ENCODE measurements at regions not wholly inside any gene's neighbourhood (a gene's known extent, or its start where the extent isn't known, plus 50 kb on each side); places are given as distances from the start of the nearest gene placed in this dataset.

DNA sequence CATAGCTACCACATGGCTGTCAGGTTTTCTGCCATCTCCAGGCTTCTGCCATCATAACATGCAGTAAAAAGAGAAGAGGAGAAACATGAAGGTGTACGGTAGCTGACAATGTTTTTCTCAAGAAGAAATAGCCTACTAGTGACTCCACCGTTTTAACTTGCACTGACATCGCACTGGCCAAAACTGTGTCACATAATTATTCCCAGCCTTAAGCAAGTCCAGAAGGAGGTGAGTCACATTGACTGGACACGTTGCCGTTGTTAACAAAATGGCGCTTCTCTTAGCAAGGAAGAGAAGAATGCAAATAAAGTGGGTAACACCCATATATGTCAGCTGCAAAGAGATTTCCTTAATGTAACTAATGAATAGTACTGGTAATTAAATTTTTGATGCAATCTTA is 810.4 kb upstream of the SLC10A2 start:
- no peak for DNase-seq (ENCODE audit: low read depth in 4 of 6, low spot score in 6 of 6)
- no peak overlapping the region for H3K4me3 ChIP-seq (ENCODE audit: low read depth, low read length)
- no peaks in the 10 kb centered on the region for H3K9me3 ChIP-seq (ENCODE audit: control insufficient read depth, insufficient read depth, low read length)
- no peaks in the 10 kb centered on the region for H3K27me3 ChIP-seq (ENCODE audit: control insufficient read depth, insufficient read depth, low read length)
- H3K4me1 ChIP-seq (ENCODE audit: control insufficient read depth, insufficient read depth, low read length), result no peaks in the 10 kb centered on the region
- no peaks in the 10 kb centered on the region for H3K36me3 ChIP-seq (ENCODE audit: control insufficient read depth, insufficient read depth, low read length)
- WGBS (ENCODE audit: insufficient coverage), result 83% methylated on average over 1 of the region's 6 CpGs
- no peak overlapping the region for H3K27ac ChIP-seq (ENCODE audit: low read depth, low read length)

DNA sequence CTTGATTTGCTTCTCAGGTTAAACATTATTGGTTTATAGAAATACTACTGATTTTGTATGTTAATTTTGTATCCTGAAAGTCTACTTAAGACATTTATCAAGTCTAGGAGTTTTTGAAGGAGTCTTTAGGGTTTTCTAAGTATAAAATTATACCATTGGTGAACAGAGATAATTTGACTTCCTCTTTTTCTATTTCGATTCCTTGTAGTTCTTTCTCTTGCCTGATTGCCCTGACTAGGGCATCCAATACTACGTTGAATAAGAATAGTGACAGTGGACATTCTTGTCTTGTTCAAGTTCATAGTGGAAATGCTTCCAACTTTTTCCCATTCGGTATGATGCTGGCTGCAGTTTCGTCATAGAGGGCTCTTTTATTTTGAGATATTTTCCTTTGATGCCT is 807.5 kb upstream of the SLC10A2 start:
- 100% methylated on average over 2 of the region's 4 CpGs for WGBS (ENCODE audit: insufficient coverage)
- H3K4me1 ChIP-seq (ENCODE audit: control insufficient read depth, insufficient read depth, low read length), result no peaks in the 10 kb centered on the region

DNA sequence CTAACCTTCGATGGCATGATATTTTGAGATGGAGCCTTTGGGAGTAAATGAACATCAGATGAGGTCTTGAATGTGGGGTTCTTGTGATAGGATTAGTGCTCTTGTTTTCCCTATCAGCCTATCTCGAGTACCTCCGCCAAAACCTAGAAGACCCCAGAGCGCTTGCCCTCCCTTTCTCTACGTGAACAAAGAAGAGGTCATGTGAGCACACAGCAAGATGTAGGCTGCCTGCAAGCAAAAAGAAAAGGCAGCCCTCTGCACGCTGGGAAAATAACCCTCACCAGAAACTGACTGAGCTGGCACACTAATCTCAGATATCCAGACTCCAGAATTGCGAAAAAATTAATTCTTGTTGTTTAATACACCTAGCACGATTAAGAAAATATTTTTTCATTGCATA is 799.8 kb upstream of the SLC10A2 start:
- Histone ChIP-seq H3K27me3 (ENCODE audit: control insufficient read depth, insufficient read depth, low read length) (no peaks in the 10 kb centered on the region), H3K9me3 (ENCODE audit: control insufficient read depth, insufficient read depth, low read length) (no peaks in the 10 kb centered on the region), H3K27ac (ENCODE audit: low read depth, low read length) (no peak overlapping the region), H3K4me3 (ENCODE audit: low read depth, low read length) (no peak overlapping the region), H3K36me3 (ENCODE audit: control insufficient read depth, insufficient read depth, low read length) (no peaks in the 10 kb centered on the region), H3K4me1 (ENCODE audit: control insufficient read depth, insufficient read depth, low read length) (no peaks in the 10 kb centered on the region)
- WGBS (ENCODE audit: insufficient coverage), result 83% methylated on average over 4 of the region's 8 CpGs
- peak in 2 of 6 donors; percentile 14 to 31 for DNase-seq (ENCODE audit: low read depth in 4 of 6, low spot score in 6 of 6)

More for the DNA sequence above, 807.5 kb upstream of the SLC10A2 start:
- H3K9me3 ChIP-seq (ENCODE audit: control insufficient read depth, insufficient read depth, low read length), result peaks cover 3% of the 10 kb centered on the region
- no peaks in the 10 kb centered on the region for H3K36me3 ChIP-seq (ENCODE audit: control insufficient read depth, insufficient read depth, low read length)
- no peak for DNase-seq (ENCODE audit: low read depth in 4 of 6, low spot score in 6 of 6)
- no peak overlapping the region for H3K27ac ChIP-seq (ENCODE audit: low read depth, low read length)
- H3K4me3 ChIP-seq (ENCODE audit: low read depth, low read length), result no peak overlapping the region
- no peaks in the 10 kb centered on the region for H3K27me3 ChIP-seq (ENCODE audit: control insufficient read depth, insufficient read depth, low read length)

DNA sequence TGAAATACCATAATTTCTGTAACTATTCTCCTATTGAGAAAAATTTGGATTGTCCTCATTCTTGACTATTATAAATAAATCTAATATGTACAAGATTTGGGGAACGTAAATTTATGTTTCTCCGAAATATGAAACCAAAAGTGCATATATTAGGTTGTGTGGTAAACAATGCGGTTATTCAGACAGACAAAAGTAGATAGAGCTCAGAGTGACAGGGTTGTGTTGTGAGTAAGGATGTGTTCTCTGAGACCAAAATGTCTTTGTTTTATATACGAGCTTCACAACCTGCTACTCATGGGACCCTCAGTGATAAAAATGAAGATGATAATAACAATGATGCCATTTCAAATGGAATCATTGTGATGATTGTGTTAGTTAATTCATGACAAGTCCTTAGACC is 796.3 kb upstream of the SLC10A2 start:
- no peaks in the 10 kb centered on the region for H3K36me3 ChIP-seq (ENCODE audit: control insufficient read depth, insufficient read depth, low read length)
- H3K4me3 ChIP-seq (ENCODE audit: low read depth, low read length), result no peak overlapping the region
- no peak for DNase-seq (ENCODE audit: low read depth in 4 of 6, low spot score in 6 of 6)
- no peaks in the 10 kb centered on the region for H3K27me3 ChIP-seq (ENCODE audit: control insufficient read depth, insufficient read depth, low read length)
- H3K27ac ChIP-seq (ENCODE audit: low read depth, low read length), result no peak overlapping the region
- no peaks in the 10 kb centered on the region for H3K9me3 ChIP-seq (ENCODE audit: control insufficient read depth, insufficient read depth, low read length)
- H3K4me1 ChIP-seq (ENCODE audit: control insufficient read depth, insufficient read depth, low read length), result no peaks in the 10 kb centered on the region
- 100% methylated on average over 2 of the region's 4 CpGs for WGBS (ENCODE audit: insufficient coverage)

DNA sequence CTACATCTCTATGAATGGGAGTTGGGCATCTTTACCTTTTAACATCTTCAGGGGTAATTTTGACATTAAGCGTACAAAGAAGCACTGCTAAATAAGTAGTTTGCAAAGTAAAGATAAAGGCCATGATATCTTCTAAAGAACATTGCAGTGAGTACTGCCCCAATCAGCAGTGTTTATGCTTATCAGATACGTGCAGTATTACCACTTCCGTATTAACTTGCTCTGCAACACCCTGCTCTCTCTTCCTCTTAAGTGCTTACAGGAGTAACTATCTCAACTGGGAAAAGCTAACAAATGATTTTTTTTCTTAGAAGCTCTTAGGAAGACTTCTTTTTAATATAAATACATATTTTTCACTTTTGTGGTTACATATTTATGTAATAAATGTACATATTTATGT is 793.7 kb upstream of the SLC10A2 start:
- no peak for DNase-seq (ENCODE audit: low read depth in 4 of 6, low spot score in 6 of 6)
- Histone ChIP-seq H3K4me1 (ENCODE audit: control insufficient read depth, insufficient read depth, low read length) (no peaks in the 10 kb centered on the region), H3K27ac (ENCODE audit: low read depth, low read length) (no peak overlapping the region), H3K4me3 (ENCODE audit: low read depth, low read length) (no peak overlapping the region), H3K36me3 (ENCODE audit: control insufficient read depth, insufficient read depth, low read length) (no peaks in the 10 kb centered on the region), H3K27me3 (ENCODE audit: control insufficient read depth, insufficient read depth, low read length) (no peaks in the 10 kb centered on the region), H3K9me3 (ENCODE audit: control insufficient read depth, insufficient read depth, low read length) (no peaks in the 10 kb centered on the region)
- WGBS (ENCODE audit: insufficient coverage), result 100% methylated on average over 2 of the region's 3 CpGs

DNA sequence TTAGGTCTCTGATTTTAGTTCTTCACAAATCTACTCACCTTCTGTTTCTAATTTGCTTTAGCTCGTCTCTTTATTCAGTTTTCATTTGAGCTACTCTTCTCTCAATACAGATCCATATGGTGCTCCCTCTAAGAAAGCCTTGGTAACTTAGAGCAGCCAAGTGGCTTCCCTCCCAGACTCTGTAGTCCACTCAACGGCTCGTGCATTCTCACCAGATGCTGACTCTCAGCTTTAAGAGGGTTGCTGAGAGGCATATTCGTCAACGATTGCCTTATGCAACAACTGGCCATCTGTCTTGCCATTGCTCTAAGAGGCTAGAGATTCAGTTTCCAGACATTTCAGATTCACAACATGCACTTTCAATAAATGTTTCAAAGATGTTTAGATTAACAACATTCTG is 785.8 kb upstream of the SLC10A2 start:
- H3K27ac ChIP-seq (ENCODE audit: low read depth, low read length), result no peak overlapping the region
- H3K9me3 ChIP-seq (ENCODE audit: control insufficient read depth, insufficient read depth, low read length), result no peaks in the 10 kb centered on the region
- H3K27me3 ChIP-seq (ENCODE audit: control insufficient read depth, insufficient read depth, low read length), result no peaks in the 10 kb centered on the region
- WGBS (ENCODE audit: insufficient coverage), result 72% methylated on average over 3 of the region's 5 CpGs
- no peaks in the 10 kb centered on the region for H3K4me1 ChIP-seq (ENCODE audit: control insufficient read depth, insufficient read depth, low read length)
- peak in 2 of 6 donors; percentile 10 to 80 for DNase-seq (ENCODE audit: low read depth in 4 of 6, low spot score in 6 of 6)
- no peaks in the 10 kb centered on the region for H3K36me3 ChIP-seq (ENCODE audit: control insufficient read depth, insufficient read depth, low read length)
- no peak overlapping the region for H3K4me3 ChIP-seq (ENCODE audit: low read depth, low read length)

DNA sequence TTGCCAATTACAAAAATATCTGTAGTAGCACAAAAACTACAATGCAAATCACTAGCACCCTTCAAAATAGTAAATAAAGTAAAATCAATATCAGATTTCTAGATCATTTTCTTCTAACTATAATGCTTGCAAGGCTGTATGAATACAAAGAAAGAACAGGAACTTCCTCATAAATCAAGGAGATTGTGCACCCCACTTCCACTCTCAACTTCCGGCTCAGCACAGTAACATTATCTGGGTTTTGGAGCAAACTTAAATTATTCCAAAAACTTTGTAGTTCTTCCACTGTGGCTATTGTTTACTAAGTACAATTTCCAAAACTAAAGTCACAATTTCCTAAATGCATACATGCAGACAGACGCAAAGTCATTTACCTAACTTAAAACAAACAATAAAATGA is 778.3 kb upstream of the SLC10A2 start:
- no peaks in the 10 kb centered on the region for H3K36me3 ChIP-seq (ENCODE audit: control insufficient read depth, insufficient read depth, low read length)
- no peak for DNase-seq (ENCODE audit: low read depth in 4 of 6, low spot score in 6 of 6)
- no peaks in the 10 kb centered on the region for H3K9me3 ChIP-seq (ENCODE audit: control insufficient read depth, insufficient read depth, low read length)
- H3K4me3 ChIP-seq (ENCODE audit: low read depth, low read length), result no peak overlapping the region
- H3K27ac ChIP-seq (ENCODE audit: low read depth, low read length), result no peak overlapping the region
- no CpG with 5 or more reads among the region's 2 CpGs for WGBS (ENCODE audit: insufficient coverage)
- no peaks in the 10 kb centered on the region for H3K27me3 ChIP-seq (ENCODE audit: control insufficient read depth, insufficient read depth, low read length)
- no peaks in the 10 kb centered on the region for H3K4me1 ChIP-seq (ENCODE audit: control insufficient read depth, insufficient read depth, low read length)

DNA sequence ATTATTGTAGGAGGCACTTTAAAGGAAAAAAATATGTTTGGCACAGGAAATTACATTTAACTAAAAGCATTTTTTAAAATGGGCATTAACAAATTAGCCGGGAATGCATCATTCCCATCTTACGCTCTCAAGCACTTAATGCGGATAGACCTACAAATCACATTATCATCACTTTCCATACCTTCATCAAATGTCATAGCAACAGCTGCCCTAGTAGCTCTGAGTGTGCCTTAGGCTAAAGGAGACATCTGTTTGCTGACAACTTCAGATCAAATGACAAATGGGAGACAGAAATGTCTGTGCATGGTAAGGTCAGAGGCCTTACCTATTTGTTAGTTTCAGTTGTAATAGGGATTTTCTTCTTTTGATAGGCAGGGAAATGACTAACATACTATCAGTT is 773.2 kb upstream of the SLC10A2 start:
- Histone ChIP-seq H3K4me3 (ENCODE audit: low read depth, low read length) (no peak overlapping the region), H3K4me1 (ENCODE audit: control insufficient read depth, insufficient read depth, low read length) (no peaks in the 10 kb centered on the region), H3K36me3 (ENCODE audit: control insufficient read depth, insufficient read depth, low read length) (no peaks in the 10 kb centered on the region), H3K27me3 (ENCODE audit: control insufficient read depth, insufficient read depth, low read length) (no peaks in the 10 kb centered on the region), H3K9me3 (ENCODE audit: control insufficient read depth, insufficient read depth, low read length) (no peaks in the 10 kb centered on the region), H3K27ac (ENCODE audit: low read depth, low read length) (no peak overlapping the region)
- WGBS (ENCODE audit: insufficient coverage), result 80% methylated on average over 1 of the region's 3 CpGs
- DNase-seq (ENCODE audit: low read depth in 4 of 6, low spot score in 6 of 6), result peak in 2 of 6 donors; percentile 9 to 18

DNA sequence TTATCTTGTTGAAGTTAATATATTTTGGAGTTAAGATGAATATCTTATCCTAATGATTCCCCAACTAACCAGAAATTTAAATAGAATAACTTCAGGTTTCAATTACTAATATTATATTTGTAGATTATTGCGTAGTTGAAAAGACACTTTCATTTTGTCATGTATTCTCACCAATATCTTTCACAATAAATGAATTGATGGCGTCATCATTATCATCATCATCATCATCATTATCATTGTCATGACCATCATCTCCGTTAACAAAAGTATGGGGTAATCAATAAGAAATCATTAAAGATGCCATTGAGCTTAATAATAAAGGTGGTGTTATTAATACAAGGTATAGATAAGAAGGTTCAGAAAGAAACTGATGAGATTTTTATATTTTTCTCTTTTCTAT is 768.8 kb upstream of the SLC10A2 start:
- DNase-seq (ENCODE audit: low read depth in 4 of 6, low spot score in 6 of 6), result no peak
- no peaks in the 10 kb centered on the region for H3K27me3 ChIP-seq (ENCODE audit: control insufficient read depth, insufficient read depth, low read length)
- H3K36me3 ChIP-seq (ENCODE audit: control insufficient read depth, insufficient read depth, low read length), result no peaks in the 10 kb centered on the region
- no peak overlapping the region for H3K4me3 ChIP-seq (ENCODE audit: low read depth, low read length)
- WGBS (ENCODE audit: insufficient coverage), result no CpG with 5 or more reads among the region's 3 CpGs
- H3K4me1 ChIP-seq (ENCODE audit: control insufficient read depth, insufficient read depth, low read length), result no peaks in the 10 kb centered on the region
- no peaks in the 10 kb centered on the region for H3K9me3 ChIP-seq (ENCODE audit: control insufficient read depth, insufficient read depth, low read length)
- H3K27ac ChIP-seq (ENCODE audit: low read depth, low read length), result no peak overlapping the region

DNA sequence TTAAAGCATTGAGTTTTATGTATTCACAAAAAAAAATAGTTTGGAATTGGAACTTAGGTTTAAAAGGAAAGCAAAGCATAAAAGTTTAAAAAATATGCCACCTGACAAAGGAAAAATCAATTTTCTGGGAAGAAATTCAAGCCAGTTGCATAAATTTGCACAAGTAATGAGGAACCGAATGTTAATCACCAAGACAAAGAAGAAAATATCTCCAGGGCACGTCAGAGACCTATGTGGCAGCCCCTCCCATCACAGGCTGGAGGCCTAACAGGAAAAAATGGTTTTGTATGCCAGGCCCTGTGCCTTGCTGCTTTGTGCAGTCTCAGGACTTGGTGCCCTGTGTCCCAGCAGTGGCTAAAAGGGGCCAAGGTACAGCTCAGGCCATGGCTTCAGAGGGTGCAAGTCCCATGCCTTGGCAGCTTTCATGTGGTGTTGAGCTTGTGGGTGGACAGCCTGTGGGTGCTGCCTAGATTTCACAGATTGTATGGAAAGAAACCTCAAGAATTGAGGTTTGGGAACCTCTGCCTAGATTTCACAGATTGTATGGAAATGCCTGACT is 767.2 kb upstream of the SLC10A2 start:
- no CpG with 5 or more reads among the region's 2 CpGs for WGBS (ENCODE audit: insufficient coverage)
- H3K4me3 ChIP-seq (ENCODE audit: low read depth, low read length), result no peak overlapping the region
- DNase-seq (ENCODE audit: low read depth in 4 of 6, low spot score in 6 of 6), result peak in 1 of 6 donors; percentile 53

More for the DNA sequence above, 767.2 kb upstream of the SLC10A2 start:
- H3K36me3 ChIP-seq (ENCODE audit: control insufficient read depth, insufficient read depth, low read length), result no peaks in the 10 kb centered on the region
- no peaks in the 10 kb centered on the region for H3K4me1 ChIP-seq (ENCODE audit: control insufficient read depth, insufficient read depth, low read length)
- no peaks in the 10 kb centered on the region for H3K9me3 ChIP-seq (ENCODE audit: control insufficient read depth, insufficient read depth, low read length)
- no peaks in the 10 kb centered on the region for H3K27me3 ChIP-seq (ENCODE audit: control insufficient read depth, insufficient read depth, low read length)
- H3K27ac ChIP-seq (ENCODE audit: low read depth, low read length), result no peak overlapping the region
